Spleen (tissue), 7 donors: ENCODE measurements at regions not wholly inside any gene's neighbourhood (a gene's known extent, or its start where the extent isn't known, plus 50 kb on each side); places are given as distances from the start of the nearest gene placed in this dataset.

Source experiments
- POLR2A ChIP-seq, 3 donors: fragments of 450-650 bp; IDR thresholded peaks; one replicate each; pipeline ENCODE4 v1.5.1; 2017; ENCODE audit warnings: antibody characterized with exemption in 3 of 3, mild to moderate bottlenecking in 1 of 3
- TF ChIP-seq, protein P1 (sequence below), 11 experiments: fragments of 200-600 bp in 7 of 11; fragments of 450-650 bp in 4 of 11; sonication (generic) in 4 of 11; IDR thresholded peaks in 8 of 11; conservative IDR thresholded peaks in 3 of 11; 1 replicate in 7 of 11; 2 replicates in 4 of 11; pipeline versions ENCODE4 v1.4.0 to v1.8.0; 2016 to 2021; ENCODE audit warnings: antibody characterized with exemption in 11 of 11, inconsistent platforms in 4 of 11, mild to moderate bottlenecking in 1 of 11
- donor health status: DM: no; HTN: no; CAD: no; lungs with moderate emphysema.
- donor health status: DM: no; HTN: no; CAD: no.
- donor health status: DM: no; HTN: no; CAD: no.

- TF ChIP-seq, protein P1, sequence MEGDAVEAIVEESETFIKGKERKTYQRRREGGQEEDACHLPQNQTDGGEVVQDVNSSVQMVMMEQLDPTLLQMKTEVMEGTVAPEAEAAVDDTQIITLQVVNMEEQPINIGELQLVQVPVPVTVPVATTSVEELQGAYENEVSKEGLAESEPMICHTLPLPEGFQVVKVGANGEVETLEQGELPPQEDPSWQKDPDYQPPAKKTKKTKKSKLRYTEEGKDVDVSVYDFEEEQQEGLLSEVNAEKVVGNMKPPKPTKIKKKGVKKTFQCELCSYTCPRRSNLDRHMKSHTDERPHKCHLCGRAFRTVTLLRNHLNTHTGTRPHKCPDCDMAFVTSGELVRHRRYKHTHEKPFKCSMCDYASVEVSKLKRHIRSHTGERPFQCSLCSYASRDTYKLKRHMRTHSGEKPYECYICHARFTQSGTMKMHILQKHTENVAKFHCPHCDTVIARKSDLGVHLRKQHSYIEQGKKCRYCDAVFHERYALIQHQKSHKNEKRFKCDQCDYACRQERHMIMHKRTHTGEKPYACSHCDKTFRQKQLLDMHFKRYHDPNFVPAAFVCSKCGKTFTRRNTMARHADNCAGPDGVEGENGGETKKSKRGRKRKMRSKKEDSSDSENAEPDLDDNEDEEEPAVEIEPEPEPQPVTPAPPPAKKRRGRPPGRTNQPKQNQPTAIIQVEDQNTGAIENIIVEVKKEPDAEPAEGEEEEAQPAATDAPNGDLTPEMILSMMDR (IDR thresholded peaks at IDR 0.05 in 8 of 11, conservative IDR thresholded peaks at IDR 0.05 in 3 of 11), result no peak
- no peak for TF ChIP-seq POLR2A (IDR thresholded peaks at IDR 0.05)
These were observed 203.3 kb upstream of the PRDM1 start for GRCh38 chr6:105882828-105883227.
